ENCODE measurements at regions not wholly inside any gene's neighbourhood (a gene's known extent, or its start where the extent isn't known, plus 50 kb on each side); places are given as distances from the start of the nearest gene placed in this dataset.

DNA sequence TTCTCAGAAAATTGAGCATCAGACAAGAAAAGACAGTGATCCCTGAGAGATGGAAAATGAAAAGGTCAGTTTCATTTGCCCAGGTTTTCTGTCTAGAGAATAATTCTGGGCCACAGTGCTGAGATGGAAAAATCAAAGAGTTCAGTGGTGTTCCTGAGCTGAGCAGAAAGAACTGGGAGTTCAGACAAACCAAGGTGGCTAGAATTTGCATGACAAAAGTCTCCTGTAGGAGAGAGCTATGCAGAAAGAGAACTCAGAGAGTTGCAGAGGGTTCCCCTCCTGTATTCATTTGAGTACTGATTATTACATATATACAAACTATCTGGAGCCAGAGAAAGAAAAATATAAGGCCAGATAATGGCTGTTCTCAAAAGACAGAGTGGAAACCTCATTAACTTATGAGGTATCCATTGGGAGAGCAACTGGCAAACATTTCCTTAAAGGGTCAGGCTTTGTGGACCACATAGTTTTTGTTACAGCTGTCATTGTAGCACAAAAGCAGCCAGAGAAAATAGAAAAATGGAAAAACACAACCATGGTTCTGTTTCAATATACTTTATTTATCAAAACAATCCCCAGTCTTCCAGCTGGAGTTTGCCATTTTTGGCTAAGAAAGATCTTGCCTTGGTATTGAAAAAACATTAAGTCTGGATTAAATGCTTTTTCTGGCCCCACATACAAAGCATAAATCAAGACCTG lies 1004.1 kb downstream of the TBL1XR1 start:
- H3K4me3 ChIP-seq (ENCODE audit: low read length) = no peak overlapping the region
- no peaks in the 10 kb centered on the region for H3K27me3 ChIP-seq (ENCODE audit: insufficient read depth, low read length)
- peaks cover 16% of the 10 kb centered on the region for H3K4me1 ChIP-seq (ENCODE audit: insufficient read depth, low read length)
- no peaks in the 10 kb centered on the region for H3K36me3 ChIP-seq (ENCODE audit: insufficient read depth, low read length)
- no peak overlapping the region for H3K27ac ChIP-seq (ENCODE audit: low read depth, low read length)
- H3K9me3 ChIP-seq (ENCODE audit: insufficient read depth, low read depth, low read length) = peaks cover 14% of the 10 kb centered on the region
- no peak overlapping the region for H3K9ac ChIP-seq (ENCODE audit: low read depth, low read length)

DNA sequence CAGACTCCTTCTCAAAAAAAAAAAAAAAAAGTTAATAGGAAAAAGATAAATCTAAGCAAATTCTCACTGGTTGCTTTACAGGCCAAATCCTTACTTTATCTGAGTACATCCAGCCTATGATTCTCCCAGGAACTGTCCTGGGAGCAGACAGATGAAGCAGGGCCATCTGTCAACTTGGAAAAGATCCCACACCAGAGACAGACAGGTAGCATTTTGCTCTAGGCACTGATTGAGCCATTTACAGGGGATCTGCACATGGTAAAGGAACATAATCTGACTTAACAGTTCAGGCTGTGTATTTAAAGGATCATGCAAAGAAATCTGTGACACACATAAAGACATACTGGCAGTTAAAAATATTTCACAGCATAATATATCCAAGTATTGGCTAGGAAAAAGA lies 1006.5 kb downstream of the TBL1XR1 start:
- Histone ChIP-seq H3K4me3 (ENCODE audit: low read length) (no peak overlapping the region), H3K27ac (ENCODE audit: low read depth, low read length) (no peak overlapping the region), H3K9me3 (ENCODE audit: insufficient read depth, low read depth, low read length) (no peaks in the 10 kb centered on the region), H3K4me1 (ENCODE audit: insufficient read depth, low read length) (peaks cover 16% of the 10 kb centered on the region), H3K36me3 (ENCODE audit: insufficient read depth, low read length) (no peaks in the 10 kb centered on the region), H3K9ac (ENCODE audit: low read depth, low read length) (no peak overlapping the region), H3K27me3 (ENCODE audit: insufficient read depth, low read length) (no peaks in the 10 kb centered on the region)

DNA sequence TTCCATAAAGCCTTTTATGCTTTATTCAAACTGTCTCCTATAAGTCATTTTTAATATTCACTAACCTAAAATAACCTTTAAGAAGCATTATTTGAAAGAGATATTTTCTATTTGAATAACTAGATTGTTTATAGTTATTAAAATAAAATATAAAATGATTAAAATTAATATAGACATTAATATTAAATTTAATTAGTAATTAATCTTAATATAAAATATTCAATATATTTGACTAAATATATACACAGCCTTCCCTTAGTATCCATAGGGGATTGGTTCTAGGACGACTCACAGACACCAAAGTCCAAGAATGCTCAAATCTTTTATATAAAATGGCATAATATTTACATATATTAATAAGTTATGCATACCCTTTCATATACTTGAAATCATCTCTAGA lies 1014.1 kb downstream of the TBL1XR1 start:
- Histone ChIP-seq H3K9ac (ENCODE audit: low read depth, low read length) (no peak overlapping the region), H3K4me3 (ENCODE audit: low read length) (no peak overlapping the region), H3K27me3 (ENCODE audit: insufficient read depth, low read length) (no peaks in the 10 kb centered on the region), H3K9me3 (ENCODE audit: insufficient read depth, low read depth, low read length) (no peaks in the 10 kb centered on the region), H3K27ac (ENCODE audit: low read depth, low read length) (no peak overlapping the region), H3K36me3 (ENCODE audit: insufficient read depth, low read length) (no peaks in the 10 kb centered on the region), H3K4me1 (ENCODE audit: insufficient read depth, low read length) (no peaks in the 10 kb centered on the region)
- WGBS = no CpG with 5 or more reads among the region's 1 CpG

DNA sequence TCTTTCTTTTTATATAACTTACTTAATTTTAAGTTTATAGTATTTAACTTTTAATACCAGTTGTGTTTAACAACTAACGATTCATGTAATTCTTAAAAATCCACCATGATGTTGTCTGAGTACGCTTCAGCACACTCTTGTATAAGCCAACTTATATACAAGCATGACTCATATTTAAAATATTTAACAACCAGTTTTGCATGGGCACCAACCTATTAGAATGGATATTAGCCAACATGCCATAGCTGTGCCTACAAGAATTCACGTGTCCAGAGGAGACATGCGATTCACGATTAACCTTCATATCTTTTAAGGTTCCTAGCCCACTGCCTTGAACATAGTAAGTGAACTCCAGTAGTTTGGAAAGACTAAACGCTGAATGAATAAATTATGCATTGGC lies 1023.2 kb downstream of the TBL1XR1 start:
- Histone ChIP-seq H3K4me3 (ENCODE audit: low read length) (no peak overlapping the region), H3K36me3 (ENCODE audit: insufficient read depth, low read length) (no peaks in the 10 kb centered on the region), H3K9ac (ENCODE audit: low read depth, low read length) (no peak overlapping the region), H3K27ac (ENCODE audit: low read depth, low read length) (no peak overlapping the region), H3K27me3 (ENCODE audit: insufficient read depth, low read length) (no peaks in the 10 kb centered on the region), H3K4me1 (ENCODE audit: insufficient read depth, low read length) (peaks cover 29% of the 10 kb centered on the region), H3K9me3 (ENCODE audit: insufficient read depth, low read depth, low read length) (no peaks in the 10 kb centered on the region)
- WGBS = 98% methylated on average over 6 of the region's 6 CpGs

DNA sequence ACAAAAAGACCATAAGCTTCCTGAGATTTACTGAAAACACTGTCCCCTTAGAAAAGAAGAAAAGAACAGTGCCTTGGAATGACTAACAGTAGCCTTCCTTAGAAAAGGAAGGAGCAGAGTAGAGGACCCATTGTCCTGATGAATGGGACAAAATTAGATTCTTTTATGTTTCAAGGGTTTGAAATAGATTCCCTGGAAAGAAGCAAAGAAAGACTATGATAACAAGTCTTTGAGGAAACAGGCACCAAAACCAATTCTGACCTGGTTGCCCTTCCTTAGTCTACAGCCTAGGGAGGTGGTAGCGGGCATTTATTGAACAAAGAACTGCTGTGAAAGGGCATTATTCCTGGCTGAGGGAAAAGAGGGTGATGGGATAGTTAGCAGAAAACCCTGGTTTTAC lies 1024.8 kb downstream of the TBL1XR1 start:
- Histone ChIP-seq H3K27ac (ENCODE audit: low read depth, low read length) (peak overlapping the region; percentile 15; the same call in 1 of the 2 replicates), H3K27me3 (ENCODE audit: insufficient read depth, low read length) (no peaks in the 10 kb centered on the region), H3K36me3 (ENCODE audit: insufficient read depth, low read length) (no peaks in the 10 kb centered on the region), H3K4me1 (ENCODE audit: insufficient read depth, low read length) (peaks cover 25% of the 10 kb centered on the region), H3K4me3 (ENCODE audit: low read length) (no peak overlapping the region), H3K9me3 (ENCODE audit: insufficient read depth, low read depth, low read length) (no peaks in the 10 kb centered on the region), H3K9ac (ENCODE audit: low read depth, low read length) (no peak overlapping the region)
- 87% methylated on average over 1 of the region's 1 CpG for WGBS

DNA sequence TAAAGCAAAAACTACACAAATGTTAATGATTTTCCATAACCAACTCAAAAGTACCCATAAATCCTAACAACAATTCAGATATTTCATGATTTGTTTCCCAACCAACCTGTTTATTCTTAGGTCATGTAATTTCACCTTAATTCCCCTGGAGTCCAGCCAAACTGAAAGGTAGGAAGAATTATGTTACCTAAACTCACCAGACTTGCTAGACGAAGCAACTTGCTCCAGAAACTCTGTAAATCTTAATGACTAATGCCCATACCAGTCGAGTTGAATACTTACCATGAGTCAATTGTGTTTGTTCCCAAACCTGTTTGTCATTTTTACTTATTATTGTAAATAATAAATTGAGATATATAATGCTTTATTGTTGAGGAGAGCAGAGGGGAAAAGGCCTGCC lies 1030.0 kb downstream of the TBL1XR1 start:
- no peak overlapping the region for H3K4me3 ChIP-seq (ENCODE audit: low read length)
- H3K9ac ChIP-seq (ENCODE audit: low read depth, low read length) = no peak overlapping the region
- no peak overlapping the region for H3K27ac ChIP-seq (ENCODE audit: low read depth, low read length)
- no peaks in the 10 kb centered on the region for H3K27me3 ChIP-seq (ENCODE audit: insufficient read depth, low read length)
- 93% methylated on average over 2 of the region's 2 CpGs for WGBS
- H3K36me3 ChIP-seq (ENCODE audit: insufficient read depth, low read length) = no peaks in the 10 kb centered on the region
- no peaks in the 10 kb centered on the region for H3K9me3 ChIP-seq (ENCODE audit: insufficient read depth, low read depth, low read length)
- H3K4me1 ChIP-seq (ENCODE audit: insufficient read depth, low read length) = peaks cover 18% of the 10 kb centered on the region

DNA sequence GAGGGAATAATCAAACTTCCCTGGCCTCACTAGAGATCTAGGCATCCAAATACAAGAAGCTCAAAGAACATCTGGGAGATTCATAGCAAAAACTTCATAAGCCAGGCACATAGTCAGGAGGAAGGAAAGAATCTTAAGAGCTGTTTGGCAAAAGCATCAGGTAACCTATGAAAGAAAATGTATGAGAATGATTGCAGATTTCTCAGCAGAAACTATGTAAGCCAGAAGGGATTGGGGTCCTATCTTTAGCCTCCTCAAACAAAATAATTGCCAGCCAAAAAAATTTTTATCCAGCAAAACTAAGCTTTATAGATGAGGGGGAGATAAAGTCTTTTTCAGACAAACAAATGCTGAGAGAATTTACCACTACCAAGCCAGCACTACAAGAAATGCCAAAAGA lies 1036.3 kb downstream of the TBL1XR1 start:
- Histone ChIP-seq H3K9ac (ENCODE audit: low read depth, low read length) (no peak overlapping the region), H3K9me3 (ENCODE audit: insufficient read depth, low read depth, low read length) (peaks cover 3% of the 10 kb centered on the region; the same call in 1 of the 2 replicates), H3K27ac (ENCODE audit: low read depth, low read length) (no peak overlapping the region), H3K36me3 (ENCODE audit: insufficient read depth, low read length) (no peaks in the 10 kb centered on the region), H3K27me3 (ENCODE audit: insufficient read depth, low read length) (no peaks in the 10 kb centered on the region), H3K4me1 (ENCODE audit: insufficient read depth, low read length) (no peaks in the 10 kb centered on the region), H3K4me3 (ENCODE audit: low read length) (no peak overlapping the region)

DNA sequence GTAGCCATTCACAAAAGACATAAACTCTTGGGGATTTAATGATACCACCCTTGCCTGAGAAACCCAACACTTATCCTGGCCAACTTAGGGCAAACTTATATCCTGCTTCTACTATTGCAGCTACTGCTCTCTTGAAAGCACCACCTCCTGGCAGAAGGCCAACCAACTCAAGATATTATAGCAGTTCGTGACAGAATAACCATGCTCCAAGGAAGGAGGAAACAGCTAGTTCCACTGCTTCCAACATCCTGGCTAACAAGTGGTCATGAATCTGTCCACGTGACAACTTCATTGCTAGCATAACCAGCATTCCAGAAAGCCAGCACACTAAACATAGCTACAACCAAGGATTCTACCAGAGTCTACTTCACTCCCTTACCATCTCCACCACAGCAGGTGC lies 1037.5 kb downstream of the TBL1XR1 start:
- Histone ChIP-seq H3K27me3 (ENCODE audit: insufficient read depth, low read length) (no peaks in the 10 kb centered on the region), H3K27ac (ENCODE audit: low read depth, low read length) (no peak overlapping the region), H3K9me3 (ENCODE audit: insufficient read depth, low read depth, low read length) (peaks cover 3% of the 10 kb centered on the region; the same call in 1 of the 2 replicates), H3K4me3 (ENCODE audit: low read length) (no peak overlapping the region), H3K36me3 (ENCODE audit: insufficient read depth, low read length) (no peaks in the 10 kb centered on the region), H3K9ac (ENCODE audit: low read depth, low read length) (no peak overlapping the region), H3K4me1 (ENCODE audit: insufficient read depth, low read length) (no peaks in the 10 kb centered on the region)
- whole genome bisulfite sequencing = 95% methylated on average over 2 of the region's 2 CpGs

DNA sequence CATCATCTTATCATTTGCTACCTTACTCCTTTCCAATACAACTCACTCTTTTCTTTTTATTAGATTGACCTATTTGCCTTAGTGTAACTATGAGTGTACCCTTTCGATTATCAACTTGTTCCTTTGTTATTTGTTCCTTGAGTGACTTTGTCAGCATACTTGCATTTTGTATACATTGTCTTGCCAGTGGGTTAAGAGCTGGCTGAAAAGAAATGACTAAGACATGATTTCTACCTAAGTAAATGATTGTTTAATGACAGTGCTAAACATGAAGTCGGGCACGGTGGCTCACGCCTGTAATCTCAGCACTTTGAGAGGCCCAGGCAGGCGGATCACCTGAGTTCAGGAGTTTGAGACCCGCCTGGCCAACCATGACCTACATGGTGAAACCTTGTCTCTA lies 1042.3 kb downstream of the TBL1XR1 start:
- Histone ChIP-seq H3K9ac (ENCODE audit: low read depth, low read length) (no peak overlapping the region), H3K36me3 (ENCODE audit: insufficient read depth, low read length) (no peaks in the 10 kb centered on the region), H3K4me1 (ENCODE audit: insufficient read depth, low read length) (no peaks in the 10 kb centered on the region), H3K4me3 (ENCODE audit: low read length) (no peak overlapping the region), H3K27ac (ENCODE audit: low read depth, low read length) (no peak overlapping the region), H3K9me3 (ENCODE audit: insufficient read depth, low read depth, low read length) (no peaks in the 10 kb centered on the region), H3K27me3 (ENCODE audit: insufficient read depth, low read length) (no peaks in the 10 kb centered on the region)
- WGBS = 91% methylated on average over 6 of the region's 6 CpGs

DNA sequence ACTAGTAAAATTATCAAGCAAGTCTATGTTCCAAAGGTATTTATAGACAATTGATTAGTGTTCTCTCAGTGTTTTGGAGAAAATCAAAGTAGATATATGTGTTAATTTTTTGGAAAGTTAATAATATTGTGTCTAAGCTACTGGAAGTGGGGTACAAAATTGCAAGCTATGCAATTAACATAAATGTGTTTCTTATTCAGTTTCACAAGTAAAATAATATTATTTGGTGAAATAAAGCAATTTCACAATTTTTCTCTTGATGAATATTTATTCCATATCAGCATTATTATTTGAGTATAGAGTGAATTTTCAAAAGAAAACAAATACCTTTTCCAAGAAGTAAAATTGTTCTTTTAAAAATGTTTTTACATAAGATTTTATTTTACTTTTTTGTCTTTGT lies 1047.7 kb downstream of the TBL1XR1 start:
- Histone ChIP-seq H3K4me1 (ENCODE audit: insufficient read depth, low read length) (no peaks in the 10 kb centered on the region), H3K9ac (ENCODE audit: low read depth, low read length) (no peak overlapping the region), H3K4me3 (ENCODE audit: low read length) (no peak overlapping the region), H3K36me3 (ENCODE audit: insufficient read depth, low read length) (no peaks in the 10 kb centered on the region), H3K27ac (ENCODE audit: low read depth, low read length) (no peak overlapping the region), H3K9me3 (ENCODE audit: insufficient read depth, low read depth, low read length) (no peaks in the 10 kb centered on the region), H3K27me3 (ENCODE audit: insufficient read depth, low read length) (no peaks in the 10 kb centered on the region)

DNA sequence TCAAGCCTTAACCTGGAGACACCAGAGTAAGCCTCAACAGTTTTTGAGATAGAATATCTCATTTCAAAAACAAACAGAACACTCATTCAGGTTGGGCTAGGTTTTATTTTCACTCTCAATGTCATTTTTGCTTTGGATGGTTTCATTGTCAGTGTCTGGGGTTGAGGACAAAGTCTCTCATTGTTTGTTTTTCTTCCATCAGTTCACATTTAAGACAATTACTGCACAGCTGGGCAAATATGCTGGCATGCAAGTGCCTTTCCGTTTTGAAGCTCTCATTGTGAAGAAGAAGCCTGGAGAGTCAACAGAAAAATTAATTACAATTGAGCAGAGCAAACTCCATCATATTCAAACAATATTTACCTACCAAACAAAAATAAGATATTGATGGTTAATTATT lies 1050.0 kb downstream of the TBL1XR1 start:
- Histone ChIP-seq H3K4me1 (ENCODE audit: insufficient read depth, low read length) (no peaks in the 10 kb centered on the region), H3K27ac (ENCODE audit: low read depth, low read length) (no peak overlapping the region), H3K36me3 (ENCODE audit: insufficient read depth, low read length) (no peaks in the 10 kb centered on the region), H3K4me3 (ENCODE audit: low read length) (no peak overlapping the region), H3K9ac (ENCODE audit: low read depth, low read length) (no peak overlapping the region), H3K9me3 (ENCODE audit: insufficient read depth, low read depth, low read length) (no peaks in the 10 kb centered on the region), H3K27me3 (ENCODE audit: insufficient read depth, low read length) (no peaks in the 10 kb centered on the region)
- WGBS = 90% methylated on average over 1 of the region's 1 CpG

DNA sequence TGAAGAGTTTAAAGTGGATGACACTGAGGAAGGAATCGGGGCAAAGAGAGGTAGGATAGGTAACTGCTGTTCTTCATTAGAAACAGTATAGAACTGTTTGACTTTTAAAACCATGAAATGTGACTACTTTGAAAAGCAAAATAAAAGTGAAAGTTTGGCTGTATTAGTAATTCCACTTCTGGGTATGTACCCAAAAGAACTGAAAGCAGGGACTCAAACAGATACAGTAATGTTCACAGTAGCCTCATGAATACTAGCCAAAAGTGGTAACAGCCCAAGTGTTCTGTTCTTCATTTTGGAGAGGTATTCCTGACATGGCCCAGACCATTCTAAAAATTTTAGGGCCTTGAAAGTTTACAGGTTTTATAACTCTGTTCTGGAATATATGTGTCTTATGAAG lies 1055.4 kb downstream of the TBL1XR1 start:
- no peak overlapping the region for H3K4me3 ChIP-seq (ENCODE audit: low read length)
- H3K27me3 ChIP-seq (ENCODE audit: insufficient read depth, low read length) = no peaks in the 10 kb centered on the region
- no peak overlapping the region for H3K9ac ChIP-seq (ENCODE audit: low read depth, low read length)
- no peak overlapping the region for H3K27ac ChIP-seq (ENCODE audit: low read depth, low read length)
- WGBS = 100% methylated on average over 1 of the region's 1 CpG
- no peaks in the 10 kb centered on the region for H3K9me3 ChIP-seq (ENCODE audit: insufficient read depth, low read depth, low read length)
- no peaks in the 10 kb centered on the region for H3K4me1 ChIP-seq (ENCODE audit: insufficient read depth, low read length)
- H3K36me3 ChIP-seq (ENCODE audit: insufficient read depth, low read length) = no peaks in the 10 kb centered on the region

Measured in HUES64 (cell line).